H1 (cell line): ENCODE measurements at regions not wholly inside any gene's neighbourhood (a gene's known extent, or its start where the extent isn't known, plus 50 kb on each side); places are given as distances from the start of the nearest gene placed in this dataset.
"Not testable (repeated sequence)": the region's sequence is repeated elsewhere in the genome, so short reads cannot be mapped to it uniquely, and the experiment has no call there.

ENCODE experiments used
- CTCF ChIA-PET: fragments of 300-600 bp; sonication (Branson Sonifier 250); formaldehyde crosslinking; loops from one replicate; lab custom pipeline; 2021; ENCODE audit not compliant: partially characterized antibody; lab: Charles Lee
- POLR2A ChIA-PET: fragments of 300-600 bp; sonication (Branson Sonifier 250); formaldehyde crosslinking; loops from one replicate; lab custom pipeline; 2021; ENCODE audit warnings: inconsistent platforms; ENCODE audit not compliant: partially characterized antibody; lab: Charles Lee
- DNase-seq, 2 experiments: peaks; one replicate each; pipeline versions ENCODE4 v3.0.0 to v3.0.0-alpha.2; 2010 to 2022; ENCODE audit warnings: low spot score in 2 of 2, low read depth in 1 of 2, mixed read lengths in 1 of 2
- FAIRE-seq: peaks from 2 replicates; lab custom pipeline; 2011; peaks lifted over from hg19 to GRCh38; lab: Jason Lieb, UNC
- H2AFZ ChIP-seq: 2 replicates; pipeline ENCODE4 v1.8.1; 2012; ENCODE audit warnings: low read length, inconsistent platforms
- H2AK5ac ChIP-seq: 2 replicates; pipeline ENCODE4 v1.6.1; 2013; ENCODE audit warnings: low read depth, low read length
- H2BK120ac ChIP-seq: replicated peaks from 2 replicates; pipeline ENCODE3; 2013; ENCODE audit warnings: low read depth, low read length, inconsistent platforms
- H2BK12ac ChIP-seq: 2 replicates; pipeline ENCODE4 v1.6.1; 2013; ENCODE audit warnings: low read depth, low read length
- H2BK15ac ChIP-seq: 2 replicates; pipeline ENCODE4 v1.6.1; 2013; ENCODE audit warnings: low read length
- H2BK20ac ChIP-seq: 2 replicates; pipeline ENCODE4 v1.6.1; 2013; ENCODE audit warnings: low read length
- H2BK5ac ChIP-seq: 2 replicates; pipeline ENCODE4 v1.6.1; 2013; ENCODE audit warnings: low read depth, low read length
- H3K14ac ChIP-seq: 2 replicates; pipeline ENCODE4 v1.6.1; 2013; ENCODE audit warnings: inconsistent platforms; ENCODE audit not compliant: insufficient read length
- H3K18ac ChIP-seq: 2 replicates; pipeline ENCODE4 v1.6.1; 2013; ENCODE audit warnings: low read length; ENCODE audit errors: extremely low read depth
- H3K23ac ChIP-seq: 2 replicates; pipeline ENCODE4 v1.6.1; 2013; ENCODE audit warnings: inconsistent platforms; ENCODE audit not compliant: insufficient read length
- H3K23me2 ChIP-seq: 2 replicates; pipeline ENCODE4 v1.6.1; 2013; ENCODE audit warnings: low read depth, low read length
- H3K27ac ChIP-seq: 2 replicates; pipeline ENCODE4 v1.6.1; 2011; ENCODE audit warnings: low read depth, low read length, inconsistent platforms
- H3K27me3 ChIP-seq, 4 experiments: replicated peaks in 1 of 4; 1 replicate in 1 of 4; 2 replicates in 3 of 4; pipeline versions ENCODE4 v1.6.1 to v1.8.1; 2011 to 2013; ENCODE audit warnings: low read length in 3 of 4, mild to moderate bottlenecking in 3 of 4, inconsistent platforms in 2 of 4, mixed read lengths in 2 of 4, moderate library complexity in 1 of 4; ENCODE audit not compliant: control insufficient read depth in 3 of 4, insufficient read depth in 3 of 4; ENCODE audit errors: extremely low read depth in 1 of 4
- H3K36me3 ChIP-seq, 4 experiments: 2 replicates each; pipeline versions ENCODE4 v1.6.1 to v1.8.1; 2011 to 2013; ENCODE audit warnings: mild to moderate bottlenecking in 4 of 4, low read length in 3 of 4, moderate library complexity in 2 of 4, control low read depth in 1 of 4, inconsistent platforms in 1 of 4; ENCODE audit not compliant: insufficient read depth in 4 of 4, control insufficient read depth in 2 of 4
- H3K4ac ChIP-seq: replicated peaks from 2 replicates; pipeline ENCODE3; 2013; ENCODE audit warnings: low read length, low read depth, mixed read lengths, inconsistent platforms; ENCODE audit not compliant: insufficient read length
- H3K4me1 ChIP-seq, 4 experiments: replicated peaks in 1 of 4; 1 replicate in 1 of 4; 2 replicates in 3 of 4; pipeline versions ENCODE4 v1.6.1 to v1.8.1; 2011 to 2013; ENCODE audit warnings: low read length in 3 of 4, inconsistent platforms in 2 of 4, mixed read lengths in 1 of 4; ENCODE audit not compliant: insufficient read depth in 4 of 4, control insufficient read depth in 3 of 4
- H3K4me2 ChIP-seq, 2 experiments: 2 replicates each; pipeline versions ENCODE4 v1.6.1 to v1.8.1; 2011 to 2013; ENCODE audit warnings: low read depth in 2 of 2, low read length in 2 of 2, control low read depth in 1 of 2, inconsistent platforms in 1 of 2, mild to moderate bottlenecking in 1 of 2; ENCODE audit not compliant: insufficient read depth in 1 of 2
- H3K4me3 ChIP-seq, 4 experiments: fragments of 200-600, 300-600 bp in 1 of 4; sonication (generic), shearing (Covaris generic), sonication (Bioruptor Twin) in 1 of 4; 2 replicates each; pipeline versions ENCODE4 v1.5.1 to v1.8.1; 2011 to 2016; ENCODE audit warnings: low read length in 4 of 4, low read depth in 3 of 4, control low read depth in 2 of 4, inconsistent platforms in 2 of 4, mild to moderate bottlenecking in 2 of 4, mixed read lengths in 1 of 4, moderate library complexity in 1 of 4; ENCODE audit not compliant: insufficient read depth in 2 of 4; ENCODE audit errors: extremely low read depth in 1 of 4
- H3K56ac ChIP-seq: replicated peaks from 2 replicates; pipeline ENCODE3; 2013; ENCODE audit warnings: low read depth, mild to moderate bottlenecking, mixed read lengths, low read length, inconsistent platforms; ENCODE audit not compliant: insufficient read length
- H3K79me1 ChIP-seq: 2 replicates; pipeline ENCODE4 v1.6.1; 2013; ENCODE audit warnings: low read depth, low read length, control low read depth
- H3K79me2 ChIP-seq, 2 experiments: 2 replicates each; pipeline versions ENCODE4 v1.6.1 to v1.8.1; 2012 to 2013; ENCODE audit warnings: low read length in 2 of 2, mild to moderate bottlenecking in 2 of 2, inconsistent platforms in 1 of 2; ENCODE audit not compliant: insufficient read depth in 2 of 2, control insufficient read depth in 1 of 2
- H3K9ac ChIP-seq, 4 experiments: replicated peaks in 1 of 4; 1 replicate in 1 of 4; 2 replicates in 3 of 4; pipeline versions ENCODE4 v1.6.1 to v1.8.1; 2011 to 2013; ENCODE audit warnings: low read depth in 3 of 4, low read length in 3 of 4, control low read depth in 2 of 4, mild to moderate bottlenecking in 2 of 4, moderate library complexity in 2 of 4, inconsistent platforms in 1 of 4; ENCODE audit errors: extremely low read depth in 1 of 4
- H3K9me3 ChIP-seq, 2 experiments: 2 replicates each; pipeline versions ENCODE4 v1.6.1 to v1.8.1; 2012 to 2013; ENCODE audit warnings: mild to moderate bottlenecking in 2 of 2, moderate library complexity in 2 of 2, control low read depth in 1 of 2, inconsistent platforms in 1 of 2, low read depth in 1 of 2, low read length in 1 of 2, mixed read lengths in 1 of 2; ENCODE audit not compliant: insufficient read depth in 2 of 2
- H4K20me1 ChIP-seq, 2 experiments: replicated peaks in 1 of 2; 2 replicates each; pipeline versions ENCODE3 to v1.8.1; 2011 to 2013; ENCODE audit warnings: inconsistent platforms in 2 of 2, low read length in 2 of 2, mild to moderate bottlenecking in 1 of 2; ENCODE audit not compliant: insufficient read depth in 2 of 2, control insufficient read depth in 1 of 2
- H4K5ac ChIP-seq: 2 replicates; pipeline ENCODE4 v1.6.1; 2013; ENCODE audit warnings: low read length, low read depth, mixed read lengths, inconsistent platforms; ENCODE audit not compliant: insufficient read length
- H4K8ac ChIP-seq: 2 replicates; pipeline ENCODE4 v1.8.0; 2013; ENCODE audit warnings: mild to moderate bottlenecking, moderate library complexity, low read length, inconsistent platforms; ENCODE audit not compliant: insufficient read depth; ENCODE audit errors: extremely low read depth
- H4K91ac ChIP-seq: replicated peaks from 2 replicates; pipeline ENCODE3; 2013; ENCODE audit warnings: low read length, mixed read lengths, inconsistent platforms; ENCODE audit not compliant: insufficient read length
- CREB1 ChIP-seq: IDR thresholded peaks from 2 replicates; pipeline ENCODE4 v1.6.1; 2012; ENCODE audit warnings: inconsistent platforms
- WGBS, 2 experiments: shearing (Covaris generic) in 1 of 2; methylation state at CpG; one replicate each; pipeline versions ENCODE4 v1.1.6 to v1.1.7; 2013 to 2015; ENCODE audit warnings: low lambda C conversion rate in 2 of 2, mixed read lengths in 2 of 2, inconsistent platforms in 1 of 2, low coverage in 1 of 2, missing lambda C conversion rate in 1 of 2; ENCODE audit not compliant: insufficient replicate concordance in 2 of 2, insufficient coverage in 1 of 2, insufficient read length in 1 of 2; ENCODE audit errors: extremely low coverage in 1 of 2, missing lambda C conversion rate in 1 of 2; 5-methylcytosine and 5-hydroxymethylcytosine counted together
- TF ChIP-seq, protein P1 (sequence below): IDR thresholded peaks from 2 replicates; pipeline ENCODE4 v1.6.1; 2011; ENCODE audit warnings: low read depth, mild to moderate bottlenecking, low read length; ENCODE audit not compliant: insufficient read depth

DNA sequence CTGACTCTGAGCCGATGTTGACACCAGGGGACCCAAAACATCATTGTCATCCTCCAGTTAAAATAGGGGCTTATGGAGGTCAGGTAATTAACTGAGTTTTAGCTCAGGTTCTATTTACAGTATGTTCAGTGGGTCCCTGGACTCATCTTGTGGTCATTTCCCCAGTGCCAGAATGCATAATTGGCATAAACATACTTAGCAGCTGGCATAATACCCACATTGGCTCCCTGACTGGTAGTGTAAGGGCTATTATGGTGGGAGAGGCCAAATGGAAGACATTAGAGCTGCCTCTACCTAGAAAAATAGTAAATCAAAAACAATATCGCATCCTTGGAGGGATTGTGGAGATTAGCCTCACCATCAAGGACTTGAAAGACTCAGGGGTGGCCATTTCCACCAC is 350.9 kb downstream of the C12orf75 start (continued):
- TF ChIP-seq CREB1: no peak
- TF ChIP-seq, protein P1, sequence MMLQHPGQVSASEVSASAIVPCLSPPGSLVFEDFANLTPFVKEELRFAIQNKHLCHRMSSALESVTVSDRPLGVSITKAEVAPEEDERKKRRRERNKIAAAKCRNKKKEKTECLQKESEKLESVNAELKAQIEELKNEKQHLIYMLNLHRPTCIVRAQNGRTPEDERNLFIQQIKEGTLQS: no peak

DNA sequence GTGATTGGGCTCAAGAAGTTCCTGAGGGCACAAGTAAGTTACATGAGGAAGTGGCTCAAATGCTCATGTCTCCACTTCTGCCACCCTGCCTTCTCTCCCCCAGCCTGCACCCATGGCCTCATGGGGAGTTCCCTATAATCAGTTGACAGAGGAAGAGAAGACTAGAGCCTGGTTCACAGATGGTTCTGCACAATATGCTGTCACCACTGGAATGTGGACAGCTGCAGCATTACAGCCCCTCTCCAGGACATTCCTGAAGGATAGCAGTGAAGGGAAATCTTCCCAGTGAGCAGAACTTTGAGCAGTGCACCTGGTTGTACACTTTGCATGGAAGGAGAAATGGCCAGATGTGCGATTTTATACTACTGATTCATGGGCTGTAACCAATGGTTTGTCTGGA is 352.3 kb downstream of the C12orf75 start:
- H3K27ac ChIP-seq, CTCF ChIA-PET, H3K9ac ChIP-seq, H3K4me1 ChIP-seq, H3K9me3 ChIP-seq, H3K4ac ChIP-seq, H2BK120ac ChIP-seq, H3K18ac ChIP-seq, H2BK20ac ChIP-seq, H4K91ac ChIP-seq, H2BK5ac ChIP-seq, H3K4me3 ChIP-seq, H4K5ac ChIP-seq, H2BK12ac ChIP-seq, FAIRE-seq, H2AFZ ChIP-seq, H3K36me3 ChIP-seq, H4K20me1 ChIP-seq, H3K79me2 ChIP-seq, H3K14ac ChIP-seq, H2AK5ac ChIP-seq, H3K23ac ChIP-seq, POLR2A ChIA-PET, H3K4me2 ChIP-seq, H2BK15ac ChIP-seq, H3K56ac ChIP-seq, H3K27me3 ChIP-seq, H3K79me1 ChIP-seq, DNase-seq, H4K8ac ChIP-seq, H3K23me2 ChIP-seq: not testable (repeated sequence)
- 100% methylated on average over 1 of the region's 1 CpG; no CpG with 5 or more reads in 1 of the 2 experiments for WGBS, 2 experiments
